PC-9 (cell line): ENCODE measurements at regions not wholly inside any gene's neighbourhood (a gene's known extent, or its start where the extent isn't known, plus 50 kb on each side); places are given as distances from the start of the nearest gene placed in this dataset.

ENCODE experiments used
- CTCF ChIP-seq: fragments of 200-600 bp; sonication (generic); conservative IDR thresholded peaks from 2 replicates; pipeline ENCODE4 v1.6.1; 2017; ENCODE audit warnings: mixed run types, antibody characterized with exemption, mild to moderate bottlenecking, moderate library complexity
- EZH2 ChIP-seq: fragments of 200-600 bp; sonication (generic); IDR thresholded peaks from 2 replicates; pipeline ENCODE4 v1.8.0; 2017; ENCODE audit warnings: antibody characterized with exemption, low read depth

GRCh38 chr2:215794829-215795546 is 218.4 kb downstream of the MREG start:
- no peak for TF ChIP-seq EZH2
- TF ChIP-seq CTCF = no peak
